ENCODE measurements at regions not wholly inside any gene's neighbourhood (a gene's known extent, or its start where the extent isn't known, plus 50 kb on each side); places are given as distances from the start of the nearest gene placed in this dataset.
"Not testable (repeated sequence)": the region's sequence is repeated elsewhere in the genome, so short reads cannot be mapped to it uniquely, and the experiment has no call there.

DNA sequence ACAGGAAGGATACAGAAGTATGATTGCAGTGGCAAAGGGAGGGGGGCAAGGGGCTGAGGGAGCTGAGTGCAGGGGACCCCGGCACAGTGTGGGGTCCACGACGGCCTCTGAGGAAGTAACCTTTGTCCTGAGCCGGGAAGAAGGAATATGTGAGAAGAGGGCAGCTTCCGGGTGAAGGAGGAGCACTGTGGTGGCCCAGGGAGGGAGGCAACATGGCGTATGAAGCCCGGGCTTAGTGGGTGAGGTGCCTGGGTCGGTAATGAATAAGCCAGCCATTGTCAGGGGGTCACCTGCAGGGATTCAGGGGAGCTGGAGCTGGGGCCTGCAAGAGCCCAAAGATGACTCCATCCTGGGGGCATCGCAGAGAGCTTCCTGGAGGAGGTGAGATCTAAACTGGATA, 200.4 kb downstream of the FOXD2 start:
- no peak for DNase-seq

DNA sequence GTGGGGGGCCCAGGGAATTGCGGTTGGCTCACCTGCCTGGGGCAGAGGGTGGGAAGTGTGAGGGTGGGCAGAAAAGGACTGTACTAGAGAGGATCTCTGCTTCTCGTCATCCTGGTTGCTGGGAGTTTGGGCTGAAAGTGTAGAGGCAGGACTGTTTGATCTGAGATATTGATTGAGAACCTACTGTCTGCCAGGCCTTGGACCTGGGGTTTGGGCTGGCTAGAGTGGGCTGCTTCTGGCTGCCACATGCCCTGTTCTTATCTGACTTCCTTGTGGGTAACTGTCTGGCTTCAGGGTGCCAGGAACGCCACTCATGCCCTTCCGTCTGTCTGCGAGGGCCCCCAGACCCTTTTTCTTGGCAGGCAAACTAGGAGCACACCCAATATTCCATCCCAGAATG, 200.9 kb downstream of the FOXD2 start:
- DNase-seq, result no peak

DNA sequence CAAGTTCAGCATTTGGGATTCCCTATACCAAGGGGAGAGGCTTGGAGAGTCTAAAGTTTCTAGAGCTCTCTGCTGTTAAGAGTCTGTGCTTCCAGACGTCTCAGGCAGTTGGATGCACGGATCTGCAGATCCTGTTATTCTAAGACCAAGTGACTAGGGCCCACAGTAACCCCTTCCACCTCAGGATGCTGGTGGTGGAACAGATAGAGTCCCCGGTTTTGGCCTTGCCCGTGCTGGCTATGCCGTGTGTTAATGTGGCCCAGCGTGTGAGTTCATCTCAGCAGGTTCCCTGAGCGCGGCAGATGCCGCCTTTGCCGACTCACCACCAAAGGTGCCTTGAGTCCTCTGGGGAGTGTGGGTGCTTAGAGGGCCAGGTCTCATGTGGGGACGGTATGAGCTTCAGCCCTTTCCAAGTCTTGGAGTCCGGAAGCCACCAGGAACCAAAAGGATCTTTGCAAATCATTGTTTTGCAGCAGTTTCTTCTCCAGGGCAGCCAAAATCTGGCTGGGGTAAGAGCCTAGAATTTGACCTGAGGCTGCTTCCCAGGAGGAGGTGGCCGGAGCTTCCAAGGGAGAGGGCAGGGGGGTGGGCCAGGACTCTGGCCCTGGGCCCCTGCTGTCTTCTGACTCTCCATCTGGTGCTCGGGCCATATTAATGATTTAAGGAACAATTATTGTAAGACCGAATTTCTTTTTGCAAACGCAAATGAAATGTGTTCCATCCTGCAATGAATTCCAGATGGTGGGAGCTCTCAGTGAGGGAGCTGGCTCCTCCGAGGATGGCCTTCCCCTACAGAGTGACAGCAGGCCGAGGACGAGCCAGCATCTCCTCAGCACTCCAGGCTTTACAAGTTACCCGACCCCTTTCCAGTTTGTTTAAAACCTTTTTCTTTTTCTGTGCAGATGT, 205.7 kb downstream of the FOXD2 start:
- no peak for DNase-seq

DNA sequence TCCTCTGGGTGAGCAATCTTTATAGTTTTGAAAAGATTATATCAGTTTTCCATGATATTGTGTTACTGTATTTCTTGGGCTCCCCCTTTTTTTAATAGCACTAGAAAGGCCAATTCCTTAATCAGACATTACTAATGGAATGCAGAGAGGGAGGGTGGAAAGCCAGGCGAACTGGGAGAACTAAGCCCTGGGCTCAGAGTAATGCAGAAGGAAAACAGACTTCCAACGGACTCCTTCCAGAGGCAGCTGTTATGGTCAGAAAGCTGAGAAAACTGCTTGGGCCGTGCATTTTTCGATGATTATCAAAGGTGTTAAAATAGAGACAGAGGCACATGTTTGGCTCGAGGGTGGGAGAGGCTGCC, 206.3 kb downstream of the FOXD2 start:
- DNase-seq, result no peak

DNA sequence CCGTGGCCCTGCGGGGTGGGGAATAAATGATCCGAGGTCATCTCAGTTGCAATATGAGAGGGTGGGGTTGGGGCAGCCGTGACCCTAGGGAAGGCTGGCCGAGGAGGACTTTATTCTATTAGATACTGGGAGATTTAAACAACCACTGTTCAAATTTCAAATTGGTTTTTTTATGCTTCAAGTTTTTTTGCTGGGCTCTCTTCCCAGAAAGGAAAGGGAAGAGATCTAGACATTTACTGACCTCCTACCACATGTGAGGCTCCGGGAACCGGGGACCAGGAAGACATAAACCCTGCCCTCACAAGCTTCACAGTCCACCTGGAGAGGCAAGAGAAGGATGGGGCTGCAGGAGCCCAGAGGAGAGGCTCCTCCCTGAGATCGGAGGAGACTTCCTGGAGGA, 207.3 kb downstream of the FOXD2 start:
- no peak for DNase-seq

DNA sequence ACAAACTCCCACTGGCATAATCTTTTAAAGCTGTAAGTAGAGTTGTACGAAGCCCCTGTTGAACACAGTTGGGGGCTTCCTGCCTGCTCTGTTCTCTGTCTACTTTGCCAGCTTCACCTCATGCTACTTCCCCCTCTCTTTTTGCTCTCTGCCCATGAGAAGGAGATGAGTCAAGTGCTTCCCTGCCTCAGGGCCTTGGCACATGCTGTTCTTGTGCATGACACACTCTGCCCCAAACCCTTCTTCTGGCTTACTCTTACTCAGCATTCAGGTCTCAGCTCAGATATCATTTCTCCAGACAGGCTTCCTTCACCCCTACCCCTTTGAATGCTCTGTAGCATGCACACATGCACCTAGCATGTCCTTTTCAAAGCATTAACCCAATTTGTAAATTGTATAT, 208.8 kb downstream of the FOXD2 start:
- DNase-seq, result no peak

DNA sequence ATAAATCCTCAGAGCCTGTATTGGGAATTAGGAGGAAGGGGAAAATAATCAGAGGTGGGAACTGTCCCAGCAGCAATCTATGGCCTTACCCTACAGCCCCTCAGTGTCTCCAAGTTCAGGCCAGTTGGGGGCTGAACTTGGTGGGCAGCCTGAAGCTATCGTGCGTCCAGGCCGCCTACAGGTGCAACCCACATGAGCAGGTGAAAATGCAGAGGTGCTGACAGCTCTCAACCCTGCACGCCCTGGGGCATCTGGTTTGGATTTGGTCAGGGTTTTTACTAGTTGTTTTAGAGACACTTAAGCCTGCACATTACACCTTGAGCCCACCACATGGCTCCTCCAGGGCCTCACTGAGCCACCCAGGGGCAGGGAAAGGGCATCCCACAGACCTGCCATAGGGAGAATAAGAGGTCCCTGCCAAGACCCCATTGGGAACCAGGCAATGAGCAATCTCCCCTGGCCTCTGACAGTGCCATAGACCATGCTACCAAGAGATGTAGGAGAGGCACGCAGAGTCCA, 209.5 kb downstream of the FOXD2 start:
- no peak for DNase-seq

DNA sequence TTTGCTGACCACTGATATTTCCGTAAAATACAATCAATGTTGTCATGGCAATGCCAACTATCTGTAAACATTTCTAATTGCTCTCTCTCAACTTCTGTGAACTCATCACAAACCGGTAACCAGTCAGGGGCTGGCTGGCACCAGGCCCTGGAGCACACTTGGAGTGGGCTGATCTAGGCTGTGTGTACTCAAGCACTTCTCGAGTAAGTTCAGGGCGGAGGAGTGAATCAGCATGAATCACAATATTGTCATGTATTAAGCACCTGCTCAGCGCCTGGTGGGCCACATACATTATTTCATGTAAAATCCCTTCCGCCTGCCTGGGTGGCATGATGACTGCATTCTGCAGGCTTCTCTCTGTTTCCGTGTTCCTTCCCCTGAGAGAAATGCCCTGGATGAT, 212.4 kb downstream of the FOXD2 start:
- DNase-seq, result no peak

DNA sequence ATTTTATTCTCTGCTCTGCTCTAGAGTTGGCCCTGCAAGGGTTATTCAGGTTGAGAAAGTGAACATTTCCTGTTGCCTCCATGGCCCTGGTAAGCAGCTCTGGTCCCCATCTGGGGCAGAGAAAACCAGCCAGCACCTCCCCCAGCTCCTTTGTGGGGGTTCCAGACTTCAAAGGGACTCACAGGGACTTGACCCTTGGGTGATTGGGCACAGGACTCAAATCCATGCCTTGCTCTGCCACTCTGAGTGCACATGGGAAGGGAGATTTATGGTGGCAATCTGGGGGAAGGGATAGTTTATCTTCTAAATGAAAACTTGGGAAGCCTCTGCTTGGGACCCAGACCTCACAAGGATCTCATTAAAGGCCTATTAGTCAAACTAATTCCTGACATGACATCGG, 212.8 kb downstream of the FOXD2 start:
- DNase-seq, result no peak

DNA sequence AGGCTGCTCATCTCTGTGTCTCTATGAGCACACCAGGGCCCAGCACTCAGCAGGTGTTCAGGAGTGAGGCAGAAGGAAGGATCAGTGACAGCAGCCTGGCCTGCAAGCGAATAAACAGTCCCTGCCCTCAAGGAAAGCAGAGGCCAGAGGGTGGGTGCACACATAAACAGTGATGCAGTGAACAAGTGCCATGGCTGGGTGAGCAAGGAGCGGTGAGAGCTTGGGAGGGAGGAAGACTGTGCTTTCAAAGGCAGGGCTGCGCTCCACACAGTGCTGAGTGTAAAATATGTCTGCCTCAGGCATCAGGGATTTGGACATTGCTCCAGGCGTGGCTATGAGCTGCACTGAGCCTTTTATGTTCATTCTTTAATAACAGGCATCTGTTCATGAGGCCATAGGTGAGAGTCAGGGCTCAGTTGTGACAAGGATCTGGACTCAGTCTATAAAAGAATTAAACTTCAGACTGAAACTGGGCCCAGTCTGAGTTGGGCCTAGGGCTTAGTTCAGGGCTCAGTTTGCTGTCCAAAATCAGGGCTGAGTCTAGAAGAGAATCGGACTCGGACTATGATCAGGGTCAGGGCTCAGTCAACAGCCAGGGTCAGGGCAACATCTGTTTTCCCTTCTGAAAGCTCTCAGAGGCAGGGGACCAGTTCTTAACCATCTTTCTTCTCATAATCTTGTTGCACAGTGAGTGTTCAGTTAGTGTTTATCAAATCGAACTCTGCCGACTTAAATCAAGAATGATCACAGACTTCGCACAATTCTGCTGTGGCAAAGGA, 213.7 kb downstream of the FOXD2 start:
- DNase-seq, result no peak

DNA sequence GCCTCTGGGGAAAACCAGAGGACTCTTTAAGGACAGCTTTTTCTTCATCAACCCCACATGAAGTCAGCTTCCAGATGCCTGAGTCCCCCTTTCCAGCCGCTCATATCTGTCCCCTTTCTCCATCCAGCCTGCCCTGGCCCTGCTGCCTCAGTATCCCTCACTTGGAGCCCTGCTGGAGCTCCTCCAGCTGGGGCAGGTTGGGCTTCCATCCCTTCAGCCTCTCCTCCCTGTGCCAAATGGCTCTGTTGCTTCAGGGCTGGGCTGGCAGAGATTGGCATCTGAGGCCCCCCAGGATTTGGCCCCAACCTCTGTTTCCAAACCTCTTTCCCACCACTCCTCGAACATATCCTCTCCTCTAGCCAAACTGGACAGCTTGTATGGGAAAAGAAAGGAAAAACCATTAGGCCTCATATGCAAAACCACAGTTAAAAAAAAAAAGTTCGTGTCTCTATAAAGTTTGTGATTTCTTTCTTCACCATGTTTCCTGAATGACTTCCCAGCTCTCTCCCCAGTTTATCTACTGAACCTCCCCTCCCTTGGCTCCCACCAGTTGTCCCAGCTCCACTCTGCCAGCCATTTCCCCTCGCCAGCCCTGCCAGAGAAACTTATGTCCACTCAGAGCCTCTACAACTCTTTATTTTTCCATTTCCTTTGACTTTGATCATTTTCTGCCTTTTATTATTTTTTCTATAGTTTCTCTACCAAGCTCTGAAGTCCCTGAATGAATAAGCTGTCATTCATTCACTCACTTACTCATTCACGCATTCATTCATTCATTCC, 217.9 kb downstream of the FOXD2 start:
- no peak for DNase-seq

DNA sequence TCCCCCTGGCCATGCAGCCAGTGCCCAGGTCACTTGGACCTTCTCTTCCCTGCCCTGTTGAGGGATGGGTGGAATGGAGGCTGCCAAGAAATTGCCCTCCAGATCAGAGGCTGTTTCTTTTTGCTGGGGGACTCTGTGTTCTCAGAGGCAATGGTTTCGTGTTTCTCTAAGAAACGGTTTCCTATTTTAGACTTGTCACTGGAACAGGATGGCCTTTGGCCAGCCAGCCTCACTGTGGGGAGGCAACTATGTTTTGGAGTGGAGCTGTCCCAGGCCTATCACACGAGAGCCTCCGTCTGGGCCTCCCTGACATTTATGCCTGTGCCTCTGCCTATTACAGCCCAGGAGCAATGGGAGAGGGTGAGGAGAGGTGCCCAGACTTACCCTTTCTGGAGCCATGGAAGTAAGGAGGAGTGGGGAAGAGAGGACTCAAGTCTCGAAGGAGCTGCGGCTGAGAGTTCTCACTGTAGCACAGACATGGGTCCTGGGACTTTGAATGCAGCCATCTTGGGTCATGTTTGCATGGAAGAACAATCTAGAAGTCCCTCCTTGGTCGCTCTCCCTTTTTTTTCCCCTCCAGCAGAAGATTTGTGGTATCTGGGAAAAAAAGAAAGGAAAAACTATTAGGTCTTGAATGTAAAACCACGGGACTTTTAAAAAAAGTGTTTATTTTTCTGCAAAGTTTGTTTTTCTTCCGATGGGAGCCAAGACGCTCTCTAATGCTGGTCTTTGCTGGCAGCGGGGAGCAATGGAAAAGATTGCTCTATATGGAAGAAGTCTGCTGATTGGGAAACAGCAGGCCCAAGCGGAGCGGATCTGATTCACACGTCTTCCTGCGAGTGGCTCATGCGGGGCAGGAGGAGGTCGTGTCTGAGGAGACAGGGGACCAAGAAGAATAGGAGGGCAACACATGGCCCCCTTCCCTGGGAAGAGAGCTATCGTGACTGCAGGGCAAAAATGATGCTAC, 219.2 kb downstream of the FOXD2 start:
- no peak for DNase-seq

DNA sequence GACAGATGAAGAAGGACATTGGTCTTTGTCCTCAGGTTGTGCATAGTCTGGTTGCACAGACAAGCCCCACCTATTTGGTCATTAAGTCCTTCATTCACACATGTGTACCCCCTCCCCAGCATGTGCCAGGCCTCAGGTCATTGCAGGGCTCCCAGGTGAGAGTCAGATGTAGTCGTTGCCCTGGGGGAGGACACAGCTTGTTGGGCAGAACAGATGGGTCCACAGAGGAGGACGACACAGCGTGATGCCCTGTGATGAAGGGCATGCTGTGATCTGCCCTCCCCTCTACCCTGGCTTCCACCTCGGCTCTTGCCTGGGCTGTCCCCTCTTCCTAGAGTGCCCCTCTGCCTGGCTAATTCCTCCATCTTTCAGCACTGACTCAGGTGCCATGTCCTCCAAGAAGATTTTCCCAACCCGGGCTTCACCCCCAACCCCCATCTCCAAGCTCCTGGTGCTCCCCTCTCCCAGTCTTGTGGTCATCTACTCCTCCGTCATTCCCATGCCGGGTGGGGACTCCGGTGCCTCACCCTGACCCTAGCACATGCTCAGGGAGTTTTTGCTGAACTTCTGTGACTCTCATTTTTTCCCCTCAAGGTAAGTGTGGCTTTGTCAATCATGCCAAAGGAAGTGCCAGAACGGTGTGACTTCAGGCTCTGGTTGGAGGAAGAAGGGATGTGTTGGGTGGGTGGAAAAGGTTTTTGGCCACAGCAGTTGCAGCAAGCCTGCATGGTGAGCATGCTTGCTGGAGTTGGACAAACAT, 220.5 kb downstream of the FOXD2 start:
- DNase-seq, result no peak

DNA sequence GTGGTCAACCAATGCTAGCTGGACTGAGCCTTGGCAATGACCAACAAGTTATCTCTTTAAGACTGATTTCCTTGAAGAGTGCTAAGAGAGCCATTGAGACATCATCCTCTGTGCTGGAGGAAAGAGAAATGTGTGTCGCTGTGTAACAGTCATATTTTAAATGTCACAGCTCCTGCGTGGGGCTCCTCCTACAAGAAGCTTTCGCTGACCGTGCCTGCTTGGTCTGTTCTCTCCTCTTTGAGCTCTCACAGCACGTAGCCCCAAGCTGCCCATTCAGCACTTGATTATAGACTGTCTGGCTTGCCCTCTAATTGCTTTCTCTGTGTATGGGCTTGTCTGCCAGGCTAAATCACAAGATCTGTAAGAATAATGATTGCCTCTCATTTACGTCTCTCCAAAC, 221.3 kb downstream of the FOXD2 start:
- DNase-seq, result no peak

DNA sequence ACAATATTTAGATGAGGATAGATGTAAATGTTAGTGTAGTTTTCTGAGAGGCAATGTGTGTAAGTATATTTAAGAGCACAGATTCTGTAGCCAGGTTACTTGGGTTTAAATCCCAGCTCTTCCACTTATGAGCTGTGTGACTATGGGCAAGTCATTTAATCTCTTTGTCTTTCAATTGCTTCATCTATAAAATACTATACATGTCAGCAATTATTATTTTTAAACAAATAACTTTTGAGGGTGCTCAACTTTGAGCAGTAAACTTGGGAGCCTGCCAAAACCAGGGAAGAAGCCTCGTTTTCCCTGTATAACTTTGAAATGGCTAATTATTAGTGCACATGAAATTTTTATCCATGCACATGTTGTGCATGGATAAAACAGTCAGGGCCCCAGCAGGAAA, 222.8 kb downstream of the FOXD2 start:
- no peak for DNase-seq

DNA sequence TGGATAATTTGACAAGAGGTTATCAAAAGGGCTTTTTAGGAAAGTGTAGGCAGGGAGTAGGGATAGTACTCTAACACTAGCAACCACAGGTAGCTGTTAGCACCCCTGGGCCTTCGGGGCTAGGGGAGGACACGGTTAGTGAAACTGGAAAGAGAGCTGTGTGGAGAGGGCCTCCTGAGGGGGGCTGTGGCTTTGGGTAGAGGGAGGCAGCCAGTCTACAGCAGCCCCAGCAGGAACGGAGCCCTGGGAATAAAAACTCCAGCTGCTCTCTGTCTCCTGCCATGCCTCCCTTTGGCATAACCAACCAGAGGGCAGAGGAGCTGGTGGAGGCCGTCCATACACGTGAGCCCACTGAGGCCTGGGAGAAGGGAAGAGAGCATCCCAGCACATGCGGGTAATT, 223.2 kb downstream of the FOXD2 start:
- no peak for DNase-seq

DNA sequence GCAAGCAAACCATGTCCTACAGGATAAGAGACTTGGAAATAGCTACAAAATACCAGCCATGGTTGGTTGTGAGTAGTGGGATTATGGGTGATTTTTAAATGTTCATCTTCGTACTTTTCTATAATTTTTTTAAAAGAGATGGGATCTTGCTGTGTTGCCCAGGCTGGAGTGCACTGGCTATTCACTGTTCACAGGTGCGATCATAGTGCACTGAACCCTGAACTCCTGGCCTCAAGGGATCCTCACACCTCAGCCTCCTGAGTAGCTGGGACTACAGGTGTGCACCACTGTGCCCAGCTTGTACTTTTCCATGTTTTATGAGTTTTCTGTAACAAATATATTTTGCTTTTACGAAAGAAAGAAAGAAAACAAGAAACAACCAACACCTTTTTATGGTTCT, 224.2 kb downstream of the FOXD2 start:
- no peak for DNase-seq

DNA sequence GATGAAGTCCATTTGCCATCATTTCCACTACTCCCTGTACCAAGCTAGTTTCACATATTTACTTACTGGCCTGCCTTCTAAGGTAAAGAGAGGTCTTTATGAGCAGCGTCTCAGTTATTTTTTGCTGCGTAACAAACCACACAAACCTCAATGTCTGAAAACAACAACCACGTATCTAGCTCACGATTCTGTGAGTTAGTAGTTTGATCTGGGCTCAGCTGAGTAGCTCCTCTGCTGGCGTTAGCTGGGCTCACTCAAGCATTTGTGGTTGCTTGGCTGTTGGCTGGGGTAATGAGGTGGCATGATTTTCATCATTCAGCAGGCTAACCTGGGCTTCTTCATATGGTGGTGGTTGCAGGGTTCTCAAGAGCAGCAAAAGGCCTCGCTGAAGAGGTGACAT, 225.4 kb downstream of the FOXD2 start:
- peak; percentile 54 for DNase-seq

DNA sequence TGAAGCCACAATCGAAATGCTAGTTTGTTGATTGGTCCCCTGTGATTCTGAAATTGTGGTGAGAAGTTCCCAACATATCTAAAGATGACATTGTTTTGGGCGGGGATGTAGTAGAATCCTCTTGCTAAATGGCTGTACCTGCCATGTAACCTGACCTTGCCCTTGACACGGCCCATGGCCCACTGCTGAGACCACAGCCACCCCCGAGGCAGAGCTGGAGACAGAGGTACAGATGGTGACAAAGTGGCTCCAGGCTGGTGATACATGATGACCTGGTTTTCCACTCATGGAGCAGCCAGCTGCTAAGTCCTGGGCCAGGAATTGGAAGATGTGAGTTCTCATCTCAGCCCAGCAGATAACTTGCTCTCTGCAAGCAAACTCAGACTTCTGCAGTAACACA, 226.5 kb downstream of the FOXD2 start:
- no peak for DNase-seq

DNA sequence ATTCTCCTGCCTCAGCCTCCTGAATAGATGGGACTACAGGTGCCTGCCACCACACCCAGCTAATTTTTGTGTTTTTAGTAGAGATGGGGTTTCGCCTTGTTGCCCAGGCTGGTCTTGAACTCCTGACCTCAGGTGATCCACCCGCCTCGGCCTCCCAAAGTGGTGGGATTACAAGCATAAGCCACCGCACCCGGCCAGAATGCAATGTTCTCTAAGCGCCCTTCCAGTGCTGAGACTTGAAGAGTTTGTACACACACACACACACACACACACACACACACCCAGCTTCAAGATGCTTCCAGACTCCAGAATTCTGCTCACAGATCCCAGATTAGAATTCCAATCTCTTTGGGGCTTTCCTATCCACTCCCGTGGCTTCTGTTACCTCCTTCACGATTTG, 227.1 kb downstream of the FOXD2 start:
- not testable (repeated sequence) for DNase-seq

DNA sequence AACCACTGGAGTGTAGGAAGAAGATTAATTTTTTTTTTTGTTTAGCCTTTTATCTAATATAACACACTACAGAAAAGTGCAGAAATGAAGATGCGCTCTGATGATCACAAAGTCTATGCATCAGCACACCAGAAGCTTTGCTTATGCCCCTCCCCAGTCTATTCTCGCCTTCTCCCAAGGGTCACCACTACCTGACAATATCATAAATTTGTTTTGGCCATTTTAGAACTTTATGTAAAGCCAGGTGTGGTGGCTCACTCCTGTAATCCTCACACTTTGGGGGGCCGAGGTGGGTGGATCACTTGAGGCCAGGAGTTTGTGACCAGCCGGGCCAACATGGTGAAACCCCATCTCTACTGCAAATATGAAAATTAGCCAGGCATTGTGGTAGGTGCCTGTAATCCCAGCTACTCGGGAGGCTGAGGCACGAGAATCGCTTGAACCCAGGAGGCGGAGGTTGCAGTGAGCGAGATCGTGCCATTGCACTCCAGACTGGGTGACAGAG, 231.3 kb downstream of the FOXD2 start:
- DNase-seq, result no peak
